Liver (tissue), 8 donors: ENCODE measurements at regions not wholly inside any gene's neighbourhood (a gene's known extent, or its start where the extent isn't known, plus 50 kb on each side); places are given as distances from the start of the nearest gene placed in this dataset.

ENCODE experiments used
- DNase-seq: peaks from one replicate; pipeline ENCODE4 v3.0.0-alpha.2; 2017; ENCODE audit warnings: low spot score
- H3K27ac ChIP-seq, 2 donors: one replicate each; pipeline ENCODE4 v1.7.0; 2013; ENCODE audit warnings: inconsistent platforms in 2 of 2, low read length in 2 of 2, control low read depth in 1 of 2, low read depth in 1 of 2, mild to moderate bottlenecking in 1 of 2
- H3K27me3 ChIP-seq, 4 donors: one replicate each; pipeline versions ENCODE4 v1.6.1 to v1.7.0; 2013; ENCODE audit warnings: low read length in 3 of 4, inconsistent platforms in 1 of 4, mild to moderate bottlenecking in 1 of 4, moderate library complexity in 1 of 4; ENCODE audit not compliant: control insufficient read depth in 4 of 4, insufficient read depth in 4 of 4
- H3K36me3 ChIP-seq, 4 donors: one replicate each; pipeline versions ENCODE4 v1.6.1 to v1.7.0; 2013; ENCODE audit warnings: low read length in 3 of 4, mild to moderate bottlenecking in 3 of 4, low read depth in 1 of 4, moderate library complexity in 1 of 4; ENCODE audit not compliant: control insufficient read depth in 4 of 4, insufficient read depth in 3 of 4
- H3K4me1 ChIP-seq, 4 donors: one replicate each; pipeline versions ENCODE4 v1.6.1 to v1.7.0; 2013; ENCODE audit warnings: low read length in 3 of 4, mild to moderate bottlenecking in 3 of 4, moderate library complexity in 1 of 4; ENCODE audit not compliant: control insufficient read depth in 4 of 4, insufficient read depth in 4 of 4
- H3K4me3 ChIP-seq, 3 donors: one replicate each; pipeline versions ENCODE4 v1.6.1 to v1.7.0; 2013; ENCODE audit warnings: low read length in 3 of 3, control low read depth in 1 of 3, low read depth in 1 of 3, mild to moderate bottlenecking in 1 of 3
- H3K9ac ChIP-seq, 2 donors: one replicate each; pipeline ENCODE4 v1.7.0; 2013; ENCODE audit warnings: low read length in 2 of 2, mild to moderate bottlenecking in 2 of 2, moderate library complexity in 2 of 2, control low read depth in 1 of 2, low read depth in 1 of 2
- H3K9me3 ChIP-seq, 4 donors: one replicate each; pipeline versions ENCODE4 v1.6.1 to v1.7.0; 2013; ENCODE audit warnings: low read length in 3 of 4; ENCODE audit not compliant: control insufficient read depth in 4 of 4
- CTCF ChIP-seq: fragments of 150-350 bp; IDR thresholded peaks from 2 replicates; pipeline ENCODE4 v1.5.1; 2017; ENCODE audit warnings: improper control_type of control experiment, low read depth, low read length; ENCODE audit not compliant: missing input control
- FOXA1 ChIP-seq: IDR thresholded peaks from 2 replicates; pipeline ENCODE4 v1.6.1; 2016; ENCODE audit warnings: antibody characterized with exemption
- FOXA2 ChIP-seq: IDR thresholded peaks from 2 replicates; pipeline ENCODE4 v1.6.1; 2016; ENCODE audit warnings: antibody characterized with exemption
- JUND ChIP-seq, 2 donors: IDR thresholded peaks; 2 replicates each; pipeline ENCODE4 v1.6.1; 2016; ENCODE audit warnings: antibody characterized with exemption in 2 of 2
- NR2F2 ChIP-seq: IDR thresholded peaks from 2 replicates; pipeline ENCODE4 v1.6.1; 2016; ENCODE audit warnings: antibody characterized with exemption
- RAD21 ChIP-seq, 2 donors: IDR thresholded peaks; 2 replicates each; pipeline ENCODE4 v1.6.1; 2016; ENCODE audit warnings: antibody characterized with exemption in 2 of 2, mild to moderate bottlenecking in 2 of 2
- RXRA ChIP-seq, 2 donors: IDR thresholded peaks; 2 replicates each; pipeline ENCODE4 v1.6.1; 2017 to 2018; ENCODE audit warnings: antibody characterized with exemption in 2 of 2, mild to moderate bottlenecking in 1 of 2
- SP1 ChIP-seq: IDR thresholded peaks from 2 replicates; pipeline ENCODE4 v1.6.1; 2018; ENCODE audit warnings: antibody characterized with exemption, mild to moderate bottlenecking
- YY1 ChIP-seq: IDR thresholded peaks from 2 replicates; pipeline ENCODE4 v1.6.1; 2016; ENCODE audit warnings: antibody characterized with exemption, mild to moderate bottlenecking
- ZBTB33 ChIP-seq: IDR thresholded peaks from 2 replicates; pipeline ENCODE4 v1.6.1; 2016; ENCODE audit warnings: antibody characterized with exemption
- WGBS: extraction: QIAGEN DNeasy Blood & Tissue Kit; methylation state at CpG from one replicate; pipeline ENCODE4 v1.1.7; 2013; 5-methylcytosine and 5-hydroxymethylcytosine counted together
- TF ChIP-seq, protein P1 (sequence below): IDR thresholded peaks from 2 replicates; pipeline ENCODE4 v1.6.1; 2016; ENCODE audit warnings: antibody characterized with exemption
- TF ChIP-seq, protein P2 (sequence below): IDR thresholded peaks from 2 replicates; pipeline ENCODE4 v1.6.1; 2016; ENCODE audit warnings: antibody characterized with exemption, mild to moderate bottlenecking
- donor health status: healthy.
- donor health status: healthy.
- donor health status: healthy.
- donor health status: healthy.
- donor health status: healthy.

GRCh38 chr1:37176269-37176668 is 142.0 kb upstream of the GRIK3 start:
- Histone ChIP-seq H3K27me3 (peaks cover 0 to 6% (median under 1%) of the 10 kb centered on the region in 4 donors), H3K36me3 (no peaks in the 10 kb centered on the region), H3K4me1 (no peaks in the 10 kb centered on the region), H3K9ac (no peak overlapping the region), H3K27ac (no peak overlapping the region), H3K4me3 (no peak overlapping the region), H3K9me3 (no peaks in the 10 kb centered on the region)
- no peak for DNase-seq
- 62% methylated on average over 1 of the region's 1 CpG for WGBS
- TF ChIP-seq FOXA1, result no peak
- TF ChIP-seq SP1, result no peak
- TF ChIP-seq, protein P1, sequence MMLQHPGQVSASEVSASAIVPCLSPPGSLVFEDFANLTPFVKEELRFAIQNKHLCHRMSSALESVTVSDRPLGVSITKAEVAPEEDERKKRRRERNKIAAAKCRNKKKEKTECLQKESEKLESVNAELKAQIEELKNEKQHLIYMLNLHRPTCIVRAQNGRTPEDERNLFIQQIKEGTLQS, result no peak
- no peak for TF ChIP-seq ZBTB33
- TF ChIP-seq, protein P2, sequence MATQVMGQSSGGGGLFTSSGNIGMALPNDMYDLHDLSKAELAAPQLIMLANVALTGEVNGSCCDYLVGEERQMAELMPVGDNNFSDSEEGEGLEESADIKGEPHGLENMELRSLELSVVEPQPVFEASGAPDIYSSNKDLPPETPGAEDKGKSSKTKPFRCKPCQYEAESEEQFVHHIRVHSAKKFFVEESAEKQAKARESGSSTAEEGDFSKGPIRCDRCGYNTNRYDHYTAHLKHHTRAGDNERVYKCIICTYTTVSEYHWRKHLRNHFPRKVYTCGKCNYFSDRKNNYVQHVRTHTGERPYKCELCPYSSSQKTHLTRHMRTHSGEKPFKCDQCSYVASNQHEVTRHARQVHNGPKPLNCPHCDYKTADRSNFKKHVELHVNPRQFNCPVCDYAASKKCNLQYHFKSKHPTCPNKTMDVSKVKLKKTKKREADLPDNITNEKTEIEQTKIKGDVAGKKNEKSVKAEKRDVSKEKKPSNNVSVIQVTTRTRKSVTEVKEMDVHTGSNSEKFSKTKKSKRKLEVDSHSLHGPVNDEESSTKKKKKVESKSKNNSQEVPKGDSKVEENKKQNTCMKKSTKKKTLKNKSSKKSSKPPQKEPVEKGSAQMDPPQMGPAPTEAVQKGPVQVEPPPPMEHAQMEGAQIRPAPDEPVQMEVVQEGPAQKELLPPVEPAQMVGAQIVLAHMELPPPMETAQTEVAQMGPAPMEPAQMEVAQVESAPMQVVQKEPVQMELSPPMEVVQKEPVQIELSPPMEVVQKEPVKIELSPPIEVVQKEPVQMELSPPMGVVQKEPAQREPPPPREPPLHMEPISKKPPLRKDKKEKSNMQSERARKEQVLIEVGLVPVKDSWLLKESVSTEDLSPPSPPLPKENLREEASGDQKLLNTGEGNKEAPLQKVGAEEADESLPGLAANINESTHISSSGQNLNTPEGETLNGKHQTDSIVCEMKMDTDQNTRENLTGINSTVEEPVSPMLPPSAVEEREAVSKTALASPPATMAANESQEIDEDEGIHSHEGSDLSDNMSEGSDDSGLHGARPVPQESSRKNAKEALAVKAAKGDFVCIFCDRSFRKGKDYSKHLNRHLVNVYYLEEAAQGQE, result no peak

DNA sequence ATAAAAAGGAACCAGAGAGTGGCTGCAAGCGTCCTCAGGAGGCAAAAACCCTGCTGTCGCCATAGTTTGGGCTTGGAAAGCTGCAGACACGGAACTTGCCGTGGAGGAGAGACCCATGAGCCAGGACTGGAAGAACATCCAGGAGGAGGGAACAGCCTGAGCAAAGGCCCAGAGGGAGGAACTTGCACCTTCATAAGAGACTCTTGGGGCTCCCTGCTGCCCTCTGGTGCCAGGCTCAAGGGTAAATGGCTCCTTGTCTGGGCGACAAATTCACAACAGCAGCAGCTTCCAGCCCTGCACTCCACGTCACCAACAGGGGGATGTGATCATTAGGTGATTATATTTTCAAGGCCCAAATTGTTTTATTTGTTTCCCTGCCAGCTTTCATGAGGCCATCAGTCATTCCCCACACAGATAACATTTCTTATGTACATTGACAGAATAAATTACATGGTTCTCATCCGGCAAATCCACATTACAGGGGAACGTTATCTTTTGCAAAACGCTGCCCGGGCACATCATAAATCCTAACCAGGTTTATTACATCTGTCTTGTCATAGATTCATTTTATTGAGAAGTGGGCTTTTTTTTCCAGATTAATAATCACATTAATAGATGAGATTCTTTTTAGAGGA is 143.0 kb upstream of the GRIK3 start:
- WGBS, result 71% methylated on average over 10 of the region's 10 CpGs
- DNase-seq, result no peak
- TF ChIP-seq CTCF (peak; percentile 19), FOXA1 (no peak), FOXA2 (no peak), RXRA (IDR thresholded peaks at IDR 0.05) (no peak), NR2F2 (no peak), RAD21 (IDR thresholded peaks at IDR 0.05) (peak; percentile 35 to 69), YY1 (no peak), JUND (IDR thresholded peaks at IDR 0.05) (no peak), SP1 (no peak), ZBTB33 (no peak)
- TF ChIP-seq, protein P1, result no peak
- TF ChIP-seq, protein P2, result no peak
- Histone ChIP-seq H3K27ac (no peak overlapping the region), H3K4me1 (no peaks in the 10 kb centered on the region), H3K36me3 (no peaks in the 10 kb centered on the region), H3K9me3 (peaks cover 0 to 3% (median 0%) of the 10 kb centered on the region in 4 donors), H3K9ac (no peak overlapping the region), H3K4me3 (no peak overlapping the region), H3K27me3 (peaks cover 0 to 4% (median under 1%) of the 10 kb centered on the region in 4 donors)
